SK-N-MC (cell line): ENCODE measurements at regions not wholly inside any gene's neighbourhood (a gene's known extent, or its start where the extent isn't known, plus 50 kb on each side); places are given as distances from the start of the nearest gene placed in this dataset.

ENCODE experiments used
- DNase-seq: peaks from one replicate; pipeline ENCODE4 v3.0.0-alpha.2; 2011; ENCODE audit warnings: low read depth, low spot score
- H3K27ac ChIP-seq: fragments of 200-600 bp; sonication (generic); 2 replicates; pipeline ENCODE4 v1.5.1; 2016; ENCODE audit warnings: mixed run types
- H3K36me3 ChIP-seq: fragments of 200-600 bp; sonication (generic); 2 replicates; pipeline ENCODE4 v1.6.1; 2017; ENCODE audit warnings: antibody characterized with exemption, low read length, mixed read lengths; ENCODE audit not compliant: insufficient read depth
- H3K4me3 ChIP-seq: fragments of 200-600 bp; sonication (generic); 2 replicates; pipeline ENCODE4 v1.5.1; 2016
- H3K9ac ChIP-seq: fragments of 200-600 bp; sonication (generic); 2 replicates; pipeline ENCODE4 v1.8.0; 2017; ENCODE audit warnings: mixed run types, mixed read lengths; ENCODE audit not compliant: insufficient read length
- H3K9me3 ChIP-seq: fragments of 200-600 bp; sonication (generic); 2 replicates; pipeline ENCODE4 v1.6.1; 2017; ENCODE audit warnings: low read depth, mild to moderate bottlenecking, antibody characterized with exemption, low read length, moderate library complexity, mixed read lengths
- EZH2 ChIP-seq: fragments of 200-600 bp; sonication (generic); IDR thresholded peaks from one replicate; pipeline ENCODE4 v1.6.1; 2017; ENCODE audit warnings: antibody characterized with exemption
- FOXP2 ChIP-seq: optimal IDR thresholded peaks from 2 replicates; pipeline ENCODE3; 2011; ENCODE audit warnings: mild to moderate bottlenecking, moderate library complexity; ENCODE audit not compliant: insufficient read depth; ENCODE audit errors: extremely low read length, control extremely low read depth
- POLR2AphosphoS5 ChIP-seq: IDR thresholded peaks from 2 replicates; pipeline ENCODE4 v1.6.1; 2012; ENCODE audit warnings: mild to moderate bottlenecking, low read depth, low read length, borderline replicate concordance

DNA sequence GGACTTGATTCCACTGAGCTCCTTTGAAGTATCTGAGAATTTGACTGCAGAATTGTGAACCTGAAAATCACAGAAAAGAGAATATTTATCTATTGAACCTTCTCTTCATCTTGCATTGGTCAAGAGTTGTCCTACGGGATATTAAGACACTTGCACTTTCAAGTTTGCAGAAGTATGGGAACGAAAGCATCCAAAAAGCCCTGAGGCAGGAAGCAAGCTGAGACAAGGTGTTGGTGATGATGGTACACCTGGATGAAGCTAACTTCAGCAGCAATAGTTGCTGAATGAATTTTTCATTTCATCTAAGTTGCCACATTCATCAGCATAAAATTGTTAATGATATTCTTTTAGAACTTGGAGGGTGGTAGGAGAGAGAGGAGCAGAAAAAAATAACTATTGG is 686.6 kb upstream of the ADAMTS5 start:
- no peaks in the 10 kb centered on the region for H3K36me3 ChIP-seq
- H3K27ac ChIP-seq = no peak overlapping the region
- TF ChIP-seq FOXP2 (no peak), EZH2 (no peak), POLR2AphosphoS5 (no peak)
- no peak overlapping the region for H3K9ac ChIP-seq
- no peaks in the 10 kb centered on the region for H3K9me3 ChIP-seq
- H3K4me3 ChIP-seq = no peak overlapping the region
- DNase-seq = no peak

DNA sequence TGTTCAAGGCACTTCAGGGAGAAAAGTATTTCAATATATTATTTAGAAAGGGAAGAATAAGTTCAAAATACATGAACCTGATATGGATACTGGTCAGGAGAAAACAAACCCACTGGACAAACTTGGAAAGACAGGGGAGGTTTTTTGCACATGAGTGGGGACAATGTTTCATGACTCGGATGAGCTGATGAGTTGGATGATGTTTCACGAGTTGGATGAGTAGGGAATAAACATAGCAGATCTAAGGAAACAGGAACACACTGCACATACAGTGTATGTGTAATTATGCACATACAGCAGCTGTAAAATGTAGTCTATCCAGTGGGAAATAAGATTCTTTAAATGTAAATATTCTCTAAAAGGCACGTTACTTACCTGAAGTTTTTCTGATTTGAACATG is 682.9 kb upstream of the ADAMTS5 start:
- Histone ChIP-seq H3K4me3 (no peak overlapping the region), H3K9ac (no peak overlapping the region), H3K9me3 (no peaks in the 10 kb centered on the region), H3K27ac (no peak overlapping the region), H3K36me3 (no peaks in the 10 kb centered on the region)
- no peak for DNase-seq
- no peak for TF ChIP-seq EZH2
- no peak for TF ChIP-seq FOXP2
- TF ChIP-seq POLR2AphosphoS5 = no peak

DNA sequence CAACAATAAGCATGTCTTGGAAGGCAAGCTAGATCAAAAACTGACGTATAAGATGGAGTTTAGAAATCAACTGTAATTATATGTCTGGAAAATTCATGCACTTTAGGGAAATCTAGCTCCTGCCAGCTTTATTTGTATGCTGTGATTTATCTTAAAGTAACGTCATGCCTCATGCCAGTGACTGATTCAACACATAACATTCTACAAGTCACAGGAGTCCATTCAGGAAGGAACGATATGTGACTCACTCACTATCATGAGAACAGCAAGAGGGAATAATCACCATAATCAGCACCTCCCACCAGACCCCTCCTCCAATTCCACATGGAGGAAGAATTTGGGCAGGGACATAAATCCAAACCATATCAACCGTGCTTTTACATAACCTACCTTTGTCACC is 682.4 kb upstream of the ADAMTS5 start:
- Histone ChIP-seq H3K4me3 (no peak overlapping the region), H3K27ac (no peak overlapping the region), H3K9ac (no peak overlapping the region), H3K9me3 (no peaks in the 10 kb centered on the region), H3K36me3 (no peaks in the 10 kb centered on the region)
- TF ChIP-seq FOXP2 (no peak), POLR2AphosphoS5 (no peak), EZH2 (no peak)
- DNase-seq = no peak

DNA sequence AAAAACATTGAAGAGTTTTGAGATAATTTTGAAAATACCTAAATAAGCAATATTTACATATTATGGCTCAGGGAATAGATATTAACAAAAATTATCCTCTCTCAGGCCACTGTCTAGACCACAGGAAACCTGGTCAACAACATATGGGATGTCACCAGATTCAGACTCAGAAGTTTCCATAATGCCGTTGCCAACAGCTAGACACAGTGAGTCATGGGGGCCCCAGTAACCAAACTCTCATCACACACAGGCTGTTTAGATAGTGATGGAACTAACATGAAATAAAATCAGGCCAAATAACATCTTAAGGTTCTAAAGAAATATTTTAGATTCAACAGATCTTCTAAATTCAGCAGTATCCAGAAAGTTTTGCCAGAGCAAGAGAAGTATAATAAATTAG is 681.7 kb upstream of the ADAMTS5 start:
- Histone ChIP-seq H3K27ac (no peak overlapping the region), H3K36me3 (no peaks in the 10 kb centered on the region), H3K4me3 (no peak overlapping the region), H3K9ac (no peak overlapping the region), H3K9me3 (no peaks in the 10 kb centered on the region)
- no peak for DNase-seq
- TF ChIP-seq EZH2 (no peak), POLR2AphosphoS5 (no peak), FOXP2 (no peak)

DNA sequence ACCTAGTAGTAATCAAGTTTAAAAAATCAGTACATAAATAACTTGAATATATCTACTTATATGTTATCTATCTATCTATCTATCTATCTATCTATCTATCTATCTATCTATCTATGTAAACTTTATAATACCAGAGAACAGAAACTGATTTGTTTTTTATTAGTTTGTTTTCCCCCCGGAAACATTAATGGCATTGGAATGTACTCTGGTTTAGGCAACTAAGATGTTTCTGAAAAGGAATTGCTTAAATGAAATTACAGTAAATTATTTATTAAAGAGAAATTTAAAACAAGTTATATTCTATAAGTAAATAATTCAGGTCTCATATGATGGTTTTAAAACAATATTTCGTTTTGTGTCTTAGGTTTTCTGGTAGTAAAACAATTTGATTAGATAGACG is 681.0 kb upstream of the ADAMTS5 start:
- TF ChIP-seq EZH2 (no peak), FOXP2 (no peak), POLR2AphosphoS5 (no peak)
- no peaks in the 10 kb centered on the region for H3K9me3 ChIP-seq
- no peak overlapping the region for H3K27ac ChIP-seq
- no peak overlapping the region for H3K4me3 ChIP-seq
- no peaks in the 10 kb centered on the region for H3K36me3 ChIP-seq
- H3K9ac ChIP-seq = no peak overlapping the region
- DNase-seq = no peak

DNA sequence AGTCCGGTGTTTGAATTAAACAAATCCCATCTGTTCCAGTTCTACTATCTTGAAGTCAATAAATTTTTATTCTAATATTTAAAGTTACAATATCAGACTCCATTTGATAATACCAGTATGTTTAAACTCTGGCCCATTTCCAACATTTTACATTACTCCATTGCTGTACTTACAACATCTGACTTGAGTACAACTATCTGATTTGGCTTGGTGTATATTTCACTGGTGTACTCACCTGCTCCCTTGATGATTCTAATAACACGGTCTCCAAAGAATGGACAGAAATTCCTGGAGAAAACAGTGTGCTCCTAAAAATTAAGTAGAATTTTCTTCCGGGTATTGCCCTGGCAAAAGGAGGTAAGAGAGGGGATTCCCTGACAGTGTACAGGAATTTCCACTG is 680.5 kb upstream of the ADAMTS5 start:
- DNase-seq = no peak
- Histone ChIP-seq H3K9me3 (no peaks in the 10 kb centered on the region), H3K9ac (no peak overlapping the region), H3K4me3 (no peak overlapping the region), H3K27ac (no peak overlapping the region), H3K36me3 (no peaks in the 10 kb centered on the region)
- no peak for TF ChIP-seq EZH2
- TF ChIP-seq POLR2AphosphoS5 = no peak
- no peak for TF ChIP-seq FOXP2

DNA sequence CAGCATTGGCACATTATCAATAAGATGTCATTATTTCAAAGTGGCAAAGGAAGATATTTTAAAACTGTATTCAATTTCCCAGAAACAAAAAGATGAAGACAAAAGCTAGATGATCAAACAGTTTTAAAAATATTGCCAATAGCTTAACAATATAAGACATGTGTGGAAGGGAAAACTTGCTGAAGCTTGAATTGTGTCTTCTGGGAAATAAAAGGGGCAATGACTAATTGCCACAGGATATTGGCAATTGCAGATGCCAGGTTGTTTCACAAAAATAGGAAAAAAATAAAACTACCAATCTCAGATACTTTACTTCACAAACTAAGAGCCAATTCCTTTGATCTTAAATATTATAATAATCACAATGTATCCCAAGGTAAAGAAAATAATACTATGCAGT is 679.8 kb upstream of the ADAMTS5 start:
- Histone ChIP-seq H3K9ac (no peak overlapping the region), H3K36me3 (no peaks in the 10 kb centered on the region), H3K4me3 (no peak overlapping the region), H3K27ac (no peak overlapping the region), H3K9me3 (no peaks in the 10 kb centered on the region)
- no peak for DNase-seq
- TF ChIP-seq EZH2 = no peak
- no peak for TF ChIP-seq FOXP2
- TF ChIP-seq POLR2AphosphoS5 = no peak

DNA sequence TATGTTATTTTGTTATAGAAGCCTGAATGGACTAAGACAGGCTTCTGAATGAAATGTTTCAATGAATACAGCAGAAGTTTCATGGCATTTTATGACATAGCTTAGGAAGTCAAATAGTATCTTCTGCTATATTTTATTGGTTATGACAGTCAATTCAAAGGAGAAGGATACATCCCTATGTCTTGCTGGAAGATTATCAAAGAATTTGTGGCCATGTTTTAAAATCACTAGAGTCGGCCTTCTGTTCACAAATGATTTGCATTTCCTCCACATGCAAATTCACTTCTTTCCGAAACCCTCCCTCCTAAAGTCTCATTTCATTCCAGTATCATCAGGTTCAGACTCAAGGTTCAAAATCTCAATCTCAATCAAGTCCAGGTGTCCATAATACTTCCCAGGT is 679.2 kb upstream of the ADAMTS5 start:
- no peak overlapping the region for H3K9ac ChIP-seq

DNA sequence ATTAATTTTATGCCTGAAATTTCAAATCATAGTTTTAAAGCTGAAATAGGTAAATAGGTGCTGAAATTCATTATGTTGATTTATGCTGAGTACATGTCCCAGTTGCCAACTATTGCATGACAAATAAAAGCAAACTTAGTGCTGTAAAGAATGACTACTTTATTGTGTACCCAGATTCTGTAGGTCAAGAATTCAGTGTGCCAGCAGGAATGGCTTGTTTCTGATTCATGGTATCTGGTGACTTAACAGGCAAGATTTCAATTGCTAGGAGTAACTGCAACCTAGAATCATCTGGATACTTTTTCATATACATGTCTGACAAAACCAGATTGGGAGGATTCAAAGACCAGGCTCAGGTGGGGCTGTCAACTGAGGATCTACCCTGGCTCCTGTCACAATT is 678.4 kb upstream of the ADAMTS5 start:
- H3K27ac ChIP-seq = no peak overlapping the region
- H3K9me3 ChIP-seq = no peaks in the 10 kb centered on the region
- H3K9ac ChIP-seq = no peak overlapping the region
- no peaks in the 10 kb centered on the region for H3K36me3 ChIP-seq
- no peak for DNase-seq
- no peak for TF ChIP-seq EZH2
- no peak for TF ChIP-seq FOXP2
- no peak for TF ChIP-seq POLR2AphosphoS5
- H3K4me3 ChIP-seq = no peak overlapping the region

More for the DNA sequence above, 679.2 kb upstream of the ADAMTS5 start:
- TF ChIP-seq POLR2AphosphoS5 (no peak), EZH2 (no peak), FOXP2 (no peak)
- Histone ChIP-seq H3K4me3 (no peak overlapping the region), H3K27ac (no peak overlapping the region), H3K9me3 (no peaks in the 10 kb centered on the region), H3K36me3 (no peaks in the 10 kb centered on the region)
- no peak for DNase-seq
